Keratinocyte (primary cell): ENCODE measurements at regions not wholly inside any gene's neighbourhood (a gene's known extent, or its start where the extent isn't known, plus 50 kb on each side); places are given as distances from the start of the nearest gene placed in this dataset.

Experiments
- DNase-seq: peaks from one replicate; pipeline ENCODE4 v3.0.0-alpha.2; 2011; ENCODE audit warnings: low read depth, missing footprints, low spot score
- FAIRE-seq: peaks from 2 replicates; lab custom pipeline; 2011; peaks lifted over from hg19 to GRCh38; lab: Jason Lieb, UNC
- H2AFZ ChIP-seq: 2 replicates; pipeline ENCODE4 v1.6.0; 2012; ENCODE audit warnings: low read length, control low read depth, inconsistent platforms; ENCODE audit not compliant: control insufficient read depth
- H3K27ac ChIP-seq: 2 replicates; pipeline ENCODE4 v1.5.1; 2011; ENCODE audit warnings: low read length; ENCODE audit not compliant: control insufficient read depth, insufficient read depth
- H3K27me3 ChIP-seq: 3 replicates; pipeline ENCODE4 v1.6.0; 2011; ENCODE audit warnings: low read length; ENCODE audit not compliant: control insufficient read depth, insufficient read depth; ENCODE audit errors: extremely low read depth
- H3K36me3 ChIP-seq, 2 experiments: 2 replicates in 1 of 2; 3 replicates in 1 of 2; pipeline ENCODE4 v1.5.1; 2011; ENCODE audit warnings: low read length in 2 of 2, mild to moderate bottlenecking in 1 of 2; ENCODE audit not compliant: control insufficient read depth in 2 of 2, insufficient read depth in 2 of 2; ENCODE audit errors: extremely low read depth in 1 of 2
- H3K4me1 ChIP-seq: 3 replicates; pipeline ENCODE4 v1.5.1; 2011; ENCODE audit warnings: low read length; ENCODE audit not compliant: control insufficient read depth, insufficient read depth; ENCODE audit errors: extremely low read depth
- H3K4me2 ChIP-seq: 3 replicates; pipeline ENCODE4 v1.6.0; 2011; ENCODE audit warnings: low read depth, low read length; ENCODE audit not compliant: control insufficient read depth, insufficient read depth; ENCODE audit errors: extremely low read depth
- H3K4me3 ChIP-seq, 3 experiments: fragments of 200-600 bp in 1 of 3; sonication (generic) in 1 of 3; 2 replicates in 2 of 3; 3 replicates in 1 of 3; pipeline ENCODE4 v1.5.1; 2011 to 2016; ENCODE audit warnings: low read length in 3 of 3, mild to moderate bottlenecking in 3 of 3, control low read depth in 2 of 3, inconsistent platforms in 1 of 3, low read depth in 1 of 3, mixed read lengths in 1 of 3, mixed run types in 1 of 3, moderate library complexity in 1 of 3; ENCODE audit not compliant: control insufficient read depth in 2 of 3, insufficient read depth in 2 of 3; ENCODE audit errors: extremely low read depth in 1 of 3
- H3K79me2 ChIP-seq: 2 replicates; pipeline ENCODE4 v1.6.0; 2012; ENCODE audit warnings: low read length; ENCODE audit not compliant: control insufficient read depth, insufficient read depth
- H3K9ac ChIP-seq: 3 replicates; pipeline ENCODE4 v1.6.0; 2011; ENCODE audit warnings: low read length; ENCODE audit not compliant: control insufficient read depth, insufficient read depth; ENCODE audit errors: extremely low read depth
- H3K9me1 ChIP-seq: 3 replicates; pipeline ENCODE4 v1.6.0; 2011; ENCODE audit warnings: low read length; ENCODE audit not compliant: control insufficient read depth, insufficient read depth; ENCODE audit errors: extremely low read depth
- H3K9me3 ChIP-seq: 2 replicates; pipeline ENCODE4 v1.5.1; 2012; ENCODE audit warnings: low read depth, low read length; ENCODE audit not compliant: control insufficient read depth
- H4K20me1 ChIP-seq: 3 replicates; pipeline ENCODE4 v1.6.0; 2011; ENCODE audit warnings: low read length; ENCODE audit not compliant: control insufficient read depth, insufficient read depth; ENCODE audit errors: extremely low read depth
- EZH2 ChIP-seq: IDR thresholded peaks from one replicate; pipeline ENCODE4 v1.6.1; 2012; ENCODE audit warnings: inconsistent platforms, mild to moderate bottlenecking, low read length, moderate library complexity
- dilution Hi-C: fragments of 300-500 bp; cut with MboI; formaldehyde crosslinking; loops from one replicate; pipeline ENCODE4 v1.7.0; 2020; ENCODE audit warnings: low sequenced_read_pairs; ENCODE audit not compliant: extremely low pct_ligation_motif_present
- TF ChIP-seq, protein P1 (sequence below), 3 experiments: IDR thresholded peaks in 1 of 3; conservative IDR thresholded peaks in 1 of 3; optimal IDR thresholded peaks in 1 of 3; 2 replicates in 2 of 3; 3 replicates in 1 of 3; pipeline versions ENCODE3 to v1.5.1; 2011; ENCODE audit warnings: low read length in 3 of 3, mild to moderate bottlenecking in 3 of 3, moderate library complexity in 2 of 3, control low read depth in 1 of 3, inconsistent platforms in 1 of 3; ENCODE audit not compliant: insufficient read depth in 2 of 3; ENCODE audit errors: extremely low read depth in 1 of 3

GRCh38 chr15:25053000-25053815 is 98.4 kb downstream of the SNRPN start:
- dilution Hi-C loops: no loop called here
- no peak overlapping the region for H3K9ac ChIP-seq
- FAIRE-seq: no peak
- no peak for TF ChIP-seq EZH2
- TF ChIP-seq, protein P1, sequence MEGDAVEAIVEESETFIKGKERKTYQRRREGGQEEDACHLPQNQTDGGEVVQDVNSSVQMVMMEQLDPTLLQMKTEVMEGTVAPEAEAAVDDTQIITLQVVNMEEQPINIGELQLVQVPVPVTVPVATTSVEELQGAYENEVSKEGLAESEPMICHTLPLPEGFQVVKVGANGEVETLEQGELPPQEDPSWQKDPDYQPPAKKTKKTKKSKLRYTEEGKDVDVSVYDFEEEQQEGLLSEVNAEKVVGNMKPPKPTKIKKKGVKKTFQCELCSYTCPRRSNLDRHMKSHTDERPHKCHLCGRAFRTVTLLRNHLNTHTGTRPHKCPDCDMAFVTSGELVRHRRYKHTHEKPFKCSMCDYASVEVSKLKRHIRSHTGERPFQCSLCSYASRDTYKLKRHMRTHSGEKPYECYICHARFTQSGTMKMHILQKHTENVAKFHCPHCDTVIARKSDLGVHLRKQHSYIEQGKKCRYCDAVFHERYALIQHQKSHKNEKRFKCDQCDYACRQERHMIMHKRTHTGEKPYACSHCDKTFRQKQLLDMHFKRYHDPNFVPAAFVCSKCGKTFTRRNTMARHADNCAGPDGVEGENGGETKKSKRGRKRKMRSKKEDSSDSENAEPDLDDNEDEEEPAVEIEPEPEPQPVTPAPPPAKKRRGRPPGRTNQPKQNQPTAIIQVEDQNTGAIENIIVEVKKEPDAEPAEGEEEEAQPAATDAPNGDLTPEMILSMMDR (optimal IDR thresholded peaks at IDR 0.05 in 1 of 3, IDR thresholded peaks at IDR 0.05 in 1 of 3, conservative IDR thresholded peaks at IDR 0.05 in 1 of 3; ENCODE audit: extremely low read depth in 1 of 3, insufficient read depth in 2 of 3, low read length in 3 of 3): no peak
- no peaks in the 10 kb centered on the region for H3K79me2 ChIP-seq
- DNase-seq: no peak
- H2AFZ ChIP-seq: no peak overlapping the region
- H3K27me3 ChIP-seq: no peaks in the 10 kb centered on the region
- no peak overlapping the region for H3K4me3 ChIP-seq
- H3K9me1 ChIP-seq: no peaks in the 10 kb centered on the region
- no peak overlapping the region for H3K27ac ChIP-seq
- H4K20me1 ChIP-seq: no peaks in the 10 kb centered on the region
- H3K36me3 ChIP-seq: peaks cover 0 to 23% of the 10 kb centered on the region in 2 experiments
- H3K4me2 ChIP-seq: no peak overlapping the region
- peaks cover 78% of the 10 kb centered on the region for H3K9me3 ChIP-seq
- no peaks in the 10 kb centered on the region for H3K4me1 ChIP-seq

- no peaks in the 10 kb centered on the region for H3K4me1 ChIP-seq
- H3K27me3 ChIP-seq: no peaks in the 10 kb centered on the region
- dilution Hi-C loops: no loop called here
- H4K20me1 ChIP-seq: no peaks in the 10 kb centered on the region
- no peak overlapping the region for H2AFZ ChIP-seq
- no peak overlapping the region for H3K4me2 ChIP-seq
- H3K79me2 ChIP-seq: no peaks in the 10 kb centered on the region
- H3K36me3 ChIP-seq: peaks cover 0 to 23% of the 10 kb centered on the region in 2 experiments
- H3K9me3 ChIP-seq: peaks cover 86% of the 10 kb centered on the region
- H3K9me1 ChIP-seq: no peaks in the 10 kb centered on the region
- H3K9ac ChIP-seq: no peak overlapping the region
- FAIRE-seq (no peak), DNase-seq (no peak)
- no peak for TF ChIP-seq EZH2
- TF ChIP-seq, protein P1 (optimal IDR thresholded peaks at IDR 0.05 in 1 of 3, IDR thresholded peaks at IDR 0.05 in 1 of 3, conservative IDR thresholded peaks at IDR 0.05 in 1 of 3; ENCODE audit: extremely low read depth in 1 of 3, insufficient read depth in 2 of 3, low read length in 3 of 3): no peak
- no peak overlapping the region for H3K4me3 ChIP-seq
- no peak overlapping the region for H3K27ac ChIP-seq
Measured at GRCh38 chr15:25054329-25054728, 99.5 kb downstream of the SNRPN start.
